Activated CD8-positive, alpha-beta memory T cell treated with anti-CD3 and anti-CD28 coated beads, Interleukin-2, amount 10 ng/mL, durations not matched to agents 7 days and 5 days (primary cell): ENCODE measurements at regions not wholly inside any gene's neighbourhood (a gene's known extent, or its start where the extent isn't known, plus 50 kb on each side); places are given as distances from the start of the nearest gene placed in this dataset.

Experiments
- ATAC-seq: fragments of 150-1000 bp; cut with Tn5 transposase; one replicate; pipeline ENCODE4 v1.10.0; 2021; ENCODE audit warnings: moderate library complexity
- CTCF ChIA-PET: fragments of 350-600 bp; sonication (Branson Sonifier 250); formaldehyde crosslinking; loops from one replicate; lab custom pipeline; 2021; ENCODE audit warnings: antibody characterized with exemption; lab: Charles Lee
- DNase-seq: peaks from one replicate; pipeline ENCODE4 v3.0.0-alpha.2; 2020
- H3K27ac Mint-ChIP-seq: one replicate; pipeline ENCODE4 v1.8.0; 2021; ENCODE audit warnings: mild to moderate bottlenecking, mixed read lengths
- H3K27me3 Mint-ChIP-seq: one replicate; pipeline ENCODE4 v1.8.0; 2021; ENCODE audit warnings: mixed read lengths
- H3K36me3 Mint-ChIP-seq: one replicate; pipeline ENCODE4 v1.8.0; 2021; ENCODE audit warnings: mild to moderate bottlenecking, mixed read lengths
- H3K4me1 Mint-ChIP-seq: one replicate; pipeline ENCODE4 v1.8.0; 2021; ENCODE audit warnings: mixed read lengths
- H3K4me3 Mint-ChIP-seq: one replicate; pipeline ENCODE4 v1.8.0; 2021; ENCODE audit warnings: mild to moderate bottlenecking, moderate library complexity, mixed read lengths
- H3K9me3 Mint-ChIP-seq: one replicate; pipeline ENCODE4 v1.8.0; 2022; ENCODE audit warnings: low read depth, mixed read lengths

DNA sequence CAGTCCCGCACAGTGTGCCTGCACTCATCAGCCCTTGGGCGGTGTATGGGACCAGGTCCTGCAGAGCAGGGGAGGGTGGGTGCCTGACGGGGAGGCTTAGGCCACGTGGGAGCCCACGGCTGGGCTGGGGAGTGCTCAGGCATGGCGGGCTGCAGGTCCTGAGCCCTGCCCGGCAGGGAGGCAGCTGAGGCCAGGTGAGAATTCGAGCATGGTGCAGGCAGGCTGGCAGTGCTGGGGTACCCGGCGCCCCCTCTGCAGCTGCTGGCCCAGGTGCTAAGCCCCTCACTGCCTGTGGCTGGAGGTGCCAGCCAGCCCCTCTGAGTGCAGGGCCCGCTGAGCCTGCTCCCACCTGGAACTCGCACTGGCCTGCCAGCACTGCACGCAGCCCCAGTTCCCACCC is 630.9 kb upstream of the PCDH20 start:
- Mint-ChIP-seq H3K27me3 (no peaks in the 10 kb centered on the region), H3K4me1 (no peaks in the 10 kb centered on the region), H3K36me3 (no peaks in the 10 kb centered on the region), H3K4me3 (no peak overlapping the region), H3K9me3 (peaks cover 12% of the 10 kb centered on the region), H3K27ac (no peak overlapping the region)
- no peak for DNase-seq
- ATAC-seq, result no peak
- CTCF ChIA-PET, result no interaction called here

DNA sequence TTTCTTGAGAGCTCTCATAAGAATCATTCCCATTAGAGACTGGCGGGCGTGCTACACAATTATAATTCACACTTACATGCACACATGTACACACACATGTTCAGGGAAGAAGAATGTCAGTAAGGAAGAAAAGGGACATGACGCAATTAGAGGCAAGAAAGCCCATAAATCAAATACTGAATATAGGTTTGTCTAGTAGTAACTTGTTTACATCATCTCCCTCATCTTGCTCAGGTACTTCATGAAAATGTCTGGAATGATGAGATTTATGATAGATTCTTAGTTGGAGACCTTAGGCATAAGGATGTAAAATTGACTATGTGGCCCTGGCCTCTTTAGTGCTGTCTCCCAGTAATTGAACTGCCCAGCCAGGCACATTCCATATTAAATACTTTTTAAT is 628.0 kb upstream of the PCDH20 start:
- Mint-ChIP-seq H3K36me3 (no peaks in the 10 kb centered on the region), H3K4me3 (no peak overlapping the region), H3K27me3 (no peaks in the 10 kb centered on the region), H3K9me3 (peaks cover 4% of the 10 kb centered on the region), H3K4me1 (no peaks in the 10 kb centered on the region), H3K27ac (no peak overlapping the region)
- ATAC-seq (no peak), DNase-seq (no peak)
- CTCF ChIA-PET, result no interaction called here

DNA sequence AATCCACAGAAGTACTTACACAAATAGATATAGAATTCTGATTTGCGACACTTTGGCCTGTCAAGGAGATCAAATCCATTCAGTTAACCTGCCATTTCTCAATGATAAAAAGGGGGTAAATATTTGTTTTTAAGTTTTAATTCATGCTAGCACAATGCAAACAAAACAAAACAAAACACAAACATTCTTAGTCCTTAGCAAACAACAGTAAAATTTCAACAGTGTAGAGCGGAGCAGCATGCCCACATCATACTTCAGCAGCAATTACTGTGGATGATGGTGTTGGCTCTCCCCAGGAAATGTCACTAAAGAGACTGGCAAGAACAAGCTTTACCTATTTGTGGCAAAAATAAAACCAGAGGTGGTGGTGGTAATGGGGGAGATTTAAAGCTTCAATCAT is 625.2 kb upstream of the PCDH20 start:
- Mint-ChIP-seq H3K36me3 (no peaks in the 10 kb centered on the region), H3K4me1 (peaks cover 2% of the 10 kb centered on the region), H3K4me3 (no peak overlapping the region), H3K27me3 (no peaks in the 10 kb centered on the region), H3K9me3 (peaks cover 4% of the 10 kb centered on the region), H3K27ac (no peak overlapping the region)
- ATAC-seq (no peak), DNase-seq (no peak)
- CTCF ChIA-PET, result no interaction called here

DNA sequence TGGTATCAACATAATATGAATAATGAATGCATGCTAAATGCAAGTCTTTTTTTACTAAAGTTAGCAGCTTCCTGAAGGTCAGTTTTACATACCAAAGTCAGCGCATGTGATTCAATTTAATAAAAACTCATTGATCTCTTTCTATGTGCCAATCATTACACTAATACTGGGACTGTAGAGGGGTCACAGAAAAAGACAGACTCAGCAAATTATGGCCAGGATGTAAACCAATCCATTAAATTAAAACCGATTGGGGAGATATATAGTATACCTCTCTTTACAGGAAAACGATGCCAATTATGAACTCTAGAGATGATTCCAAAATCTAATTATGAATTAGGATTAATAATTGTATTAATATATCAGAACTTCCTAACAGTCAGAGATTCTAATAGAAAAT is 624.4 kb upstream of the PCDH20 start:
- Mint-ChIP-seq H3K36me3 (no peaks in the 10 kb centered on the region), H3K27me3 (no peaks in the 10 kb centered on the region), H3K4me3 (no peak overlapping the region), H3K4me1 (peaks cover 2% of the 10 kb centered on the region), H3K27ac (no peak overlapping the region), H3K9me3 (peaks cover 4% of the 10 kb centered on the region)
- CTCF ChIA-PET, result no interaction called here
- no peak for DNase-seq
- ATAC-seq, result no peak

DNA sequence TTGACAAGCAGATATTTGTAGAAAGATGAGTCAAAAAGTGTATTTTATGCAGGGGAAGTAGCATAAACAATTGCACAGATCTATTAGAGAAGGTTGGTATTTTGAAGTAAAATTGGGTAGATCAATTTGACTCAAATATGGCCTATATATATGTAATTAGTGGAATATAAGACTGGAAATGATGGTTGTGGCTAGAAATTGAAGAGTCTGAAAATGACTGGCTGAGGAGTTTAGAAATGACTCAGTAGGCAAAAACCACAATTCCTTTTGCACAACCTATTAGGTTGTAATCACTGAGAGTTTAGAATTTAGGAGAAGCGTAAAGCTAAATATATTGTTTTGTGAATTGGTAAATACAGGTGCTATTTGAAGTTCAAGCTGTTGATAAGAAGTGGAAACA is 622.6 kb upstream of the PCDH20 start:
- no peak for DNase-seq
- Mint-ChIP-seq H3K4me1 (peaks cover 2% of the 10 kb centered on the region), H3K9me3 (peaks cover 4% of the 10 kb centered on the region), H3K27me3 (no peaks in the 10 kb centered on the region), H3K36me3 (no peaks in the 10 kb centered on the region), H3K4me3 (no peak overlapping the region), H3K27ac (no peak overlapping the region)
- no peak for ATAC-seq
- CTCF ChIA-PET, result no interaction called here

DNA sequence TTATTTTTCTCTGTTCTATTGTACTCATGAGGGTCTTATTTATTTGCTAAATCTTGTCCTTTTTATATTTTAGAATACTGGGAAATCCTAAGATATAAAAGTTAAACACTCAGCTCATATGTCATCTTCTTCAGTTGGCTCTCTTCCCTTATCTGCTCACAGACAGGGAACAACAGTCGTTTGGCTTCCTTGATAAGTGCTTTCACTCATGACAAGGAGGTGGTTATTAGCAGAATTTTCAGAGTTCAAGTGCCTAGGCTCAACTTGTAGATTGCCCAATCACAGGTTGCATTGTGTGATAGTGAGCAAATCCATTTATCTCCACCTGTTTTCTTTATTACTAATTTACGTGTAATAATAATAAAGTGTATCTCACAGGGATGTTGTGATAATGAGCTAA is 620.3 kb upstream of the PCDH20 start:
- Mint-ChIP-seq H3K36me3 (no peaks in the 10 kb centered on the region), H3K4me3 (no peak overlapping the region), H3K4me1 (peaks cover 2% of the 10 kb centered on the region), H3K27ac (no peak overlapping the region), H3K27me3 (no peaks in the 10 kb centered on the region), H3K9me3 (peaks cover 6% of the 10 kb centered on the region)
- DNase-seq (no peak), ATAC-seq (no peak)
- CTCF ChIA-PET, result no interaction called here

DNA sequence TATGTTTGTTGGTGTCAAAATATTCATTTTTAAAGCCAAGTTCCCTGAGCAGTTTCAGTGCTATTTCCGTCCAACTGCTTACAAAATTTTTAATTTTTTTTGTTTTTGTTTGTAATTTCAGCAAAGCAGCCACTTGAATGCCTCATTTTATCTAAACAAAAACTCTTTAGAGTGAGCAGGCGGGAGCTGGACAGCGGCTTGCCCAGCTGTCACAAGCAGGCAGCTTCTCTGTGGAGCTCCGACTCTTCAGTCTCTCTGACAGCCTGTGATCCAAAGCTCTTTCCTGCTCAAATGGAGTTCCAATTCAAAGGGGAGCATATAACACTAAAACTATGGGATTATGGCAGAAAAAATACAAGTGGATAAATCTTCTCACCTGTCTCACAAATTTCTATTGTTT is 618.3 kb upstream of the PCDH20 start:
- Mint-ChIP-seq H3K4me3 (no peak overlapping the region), H3K27ac (no peak overlapping the region), H3K4me1 (peaks cover 2% of the 10 kb centered on the region), H3K9me3 (peaks cover 9% of the 10 kb centered on the region), H3K36me3 (no peaks in the 10 kb centered on the region), H3K27me3 (no peaks in the 10 kb centered on the region)
- ATAC-seq (no peak), DNase-seq (no peak)
- CTCF ChIA-PET, result no interaction called here

DNA sequence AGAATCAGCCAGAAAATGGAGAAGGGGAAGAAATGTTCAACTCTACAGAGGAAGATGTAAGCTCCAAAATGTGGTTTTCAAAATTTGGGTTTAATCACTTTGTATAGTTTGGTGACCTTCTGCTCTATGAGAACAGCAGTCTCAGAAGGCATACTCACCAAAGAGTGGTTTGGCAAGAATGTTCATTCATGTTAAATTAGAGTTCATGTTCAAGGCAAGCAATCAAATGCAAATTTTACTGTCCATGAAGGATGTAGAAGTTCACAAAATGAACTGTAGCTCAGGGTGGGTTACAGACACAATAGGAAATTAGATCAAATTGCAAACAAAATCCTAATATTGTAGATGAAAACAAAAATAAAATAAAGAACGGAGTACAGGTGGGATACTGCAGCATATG is 606.7 kb upstream of the PCDH20 start:
- ATAC-seq (no peak), DNase-seq (no peak)
- CTCF ChIA-PET, result no interaction called here
- H3K9me3 Mint-ChIP-seq, result no peaks in the 10 kb centered on the region
- H3K4me1 Mint-ChIP-seq, result no peaks in the 10 kb centered on the region
- no peaks in the 10 kb centered on the region for H3K36me3 Mint-ChIP-seq
- H3K27ac Mint-ChIP-seq, result no peak overlapping the region
- H3K27me3 Mint-ChIP-seq, result no peaks in the 10 kb centered on the region
- no peak overlapping the region for H3K4me3 Mint-ChIP-seq

DNA sequence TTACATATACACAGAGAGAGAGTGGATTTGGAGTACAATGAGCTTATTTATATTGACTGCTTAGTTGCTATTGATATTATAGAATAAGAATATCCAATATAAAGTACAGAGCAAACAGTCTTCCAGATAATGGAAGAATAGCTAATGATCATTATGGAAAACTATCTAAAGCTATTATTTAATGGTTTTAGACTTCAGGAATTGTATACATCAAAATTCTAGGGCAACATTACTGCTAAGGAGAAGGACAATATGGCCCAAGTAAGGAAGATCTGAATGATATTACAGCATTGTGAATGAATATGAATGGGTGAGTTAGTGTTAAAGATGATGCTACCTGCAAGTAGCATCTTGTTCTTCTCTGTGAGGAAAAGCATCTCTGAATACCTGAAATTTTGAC is 604.2 kb upstream of the PCDH20 start:
- no peak overlapping the region for H3K27ac Mint-ChIP-seq
- no peaks in the 10 kb centered on the region for H3K4me1 Mint-ChIP-seq
- ATAC-seq (no peak), DNase-seq (no peak)
- CTCF ChIA-PET, result no interaction called here
- no peaks in the 10 kb centered on the region for H3K36me3 Mint-ChIP-seq
- H3K27me3 Mint-ChIP-seq, result no peaks in the 10 kb centered on the region
- no peak overlapping the region for H3K4me3 Mint-ChIP-seq
- H3K9me3 Mint-ChIP-seq, result no peaks in the 10 kb centered on the region

DNA sequence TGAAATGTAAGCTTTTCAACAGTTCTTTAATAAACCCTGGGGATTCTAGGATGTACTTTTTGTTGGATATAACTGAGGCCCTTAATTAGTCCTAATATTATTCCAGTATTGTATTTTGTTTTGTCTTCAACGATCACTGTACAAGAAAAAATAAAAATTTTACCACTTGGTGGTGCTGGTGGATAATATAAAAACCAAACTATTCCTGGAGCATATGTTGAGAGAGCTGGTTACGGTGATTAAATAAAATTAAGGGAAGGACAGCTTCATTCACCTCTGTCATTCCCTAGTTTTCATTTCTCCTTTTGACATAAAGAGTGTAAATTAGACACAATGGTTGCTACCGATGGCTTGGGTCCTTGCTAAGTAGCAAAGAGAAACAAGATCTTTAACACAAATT is 598.6 kb upstream of the PCDH20 start:
- H3K9me3 Mint-ChIP-seq, result no peaks in the 10 kb centered on the region
- H3K27ac Mint-ChIP-seq, result no peak overlapping the region
- H3K4me1 Mint-ChIP-seq, result no peaks in the 10 kb centered on the region
- ATAC-seq (no peak), DNase-seq (no peak)
- H3K36me3 Mint-ChIP-seq, result no peaks in the 10 kb centered on the region
- no peaks in the 10 kb centered on the region for H3K27me3 Mint-ChIP-seq
- H3K4me3 Mint-ChIP-seq, result no peak overlapping the region
- CTCF ChIA-PET, result no interaction called here

DNA sequence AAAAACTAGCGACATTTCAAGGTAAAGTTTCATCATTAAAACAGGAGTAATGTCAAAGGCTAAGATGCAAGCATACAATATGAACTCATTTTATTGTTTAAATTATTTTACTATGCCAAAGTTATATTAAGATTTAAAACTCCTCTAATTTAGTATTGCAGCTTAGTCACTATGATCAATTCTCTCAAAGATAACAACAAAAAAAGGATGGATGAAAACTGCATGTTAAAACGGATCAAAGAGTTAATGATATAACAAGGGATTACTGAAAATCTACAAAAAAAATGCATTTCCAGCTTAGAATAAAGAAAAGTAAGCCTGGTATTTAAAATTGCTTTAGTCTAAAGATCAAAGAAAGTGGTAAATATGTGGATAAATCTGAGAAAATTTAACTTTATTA is 587.8 kb upstream of the PCDH20 start:
- no peaks in the 10 kb centered on the region for H3K27me3 Mint-ChIP-seq
- H3K9me3 Mint-ChIP-seq, result peaks cover 2% of the 10 kb centered on the region
- DNase-seq (no peak), ATAC-seq (no peak)
- H3K4me3 Mint-ChIP-seq, result no peak overlapping the region
- CTCF ChIA-PET, result no interaction called here
- H3K36me3 Mint-ChIP-seq, result no peaks in the 10 kb centered on the region
- no peaks in the 10 kb centered on the region for H3K4me1 Mint-ChIP-seq
- H3K27ac Mint-ChIP-seq, result no peak overlapping the region

DNA sequence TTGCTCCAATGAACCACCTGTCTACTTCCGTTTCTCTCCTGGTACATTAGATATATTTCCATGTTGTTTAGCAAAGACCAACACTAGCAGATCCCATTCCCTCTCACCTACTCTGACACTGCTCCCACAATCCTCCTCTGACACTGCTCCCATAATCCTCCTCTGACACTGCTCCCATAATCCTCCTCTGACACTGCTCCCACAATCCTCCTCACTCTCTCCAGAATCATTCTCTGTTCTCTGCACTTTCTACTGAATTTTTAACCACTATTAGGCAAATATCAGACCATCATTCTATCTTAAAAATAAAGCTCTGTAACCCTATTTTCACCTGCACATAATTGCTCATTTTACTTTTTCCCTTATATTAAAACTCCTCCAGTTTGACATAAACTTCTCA is 578.5 kb upstream of the PCDH20 start:
- CTCF ChIA-PET, result no interaction called here
- no peak overlapping the region for H3K27ac Mint-ChIP-seq
- H3K4me3 Mint-ChIP-seq, result no peak overlapping the region
- DNase-seq (no peak), ATAC-seq (no peak)
- H3K36me3 Mint-ChIP-seq, result no peaks in the 10 kb centered on the region
- no peaks in the 10 kb centered on the region for H3K27me3 Mint-ChIP-seq
- H3K9me3 Mint-ChIP-seq, result peaks cover 6% of the 10 kb centered on the region
- H3K4me1 Mint-ChIP-seq, result no peaks in the 10 kb centered on the region

DNA sequence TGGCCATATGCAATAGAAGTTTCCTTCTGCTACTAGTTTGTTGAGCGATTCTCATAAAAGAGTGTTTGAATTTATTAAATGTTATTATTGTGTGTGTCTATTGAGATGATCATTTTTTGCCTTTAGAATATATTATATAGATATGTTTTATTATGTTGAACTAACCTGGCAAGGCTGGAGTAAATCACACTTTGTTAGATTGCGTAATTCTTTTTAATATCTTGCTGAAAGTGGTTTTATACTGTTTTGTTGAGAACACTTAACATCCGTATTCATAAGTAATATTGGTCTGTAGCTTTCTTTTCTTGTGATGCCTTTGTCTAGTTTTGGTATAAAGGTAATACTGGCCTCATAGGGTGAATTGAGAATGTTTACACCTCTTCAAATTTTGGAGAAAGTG is 574.3 kb upstream of the PCDH20 start:
- Mint-ChIP-seq H3K9me3 (no peaks in the 10 kb centered on the region), H3K4me1 (no peaks in the 10 kb centered on the region), H3K27me3 (no peaks in the 10 kb centered on the region), H3K4me3 (no peak overlapping the region), H3K36me3 (no peaks in the 10 kb centered on the region), H3K27ac (no peak overlapping the region)
- DNase-seq (no peak), ATAC-seq (no peak)
- CTCF ChIA-PET, result no interaction called here

DNA sequence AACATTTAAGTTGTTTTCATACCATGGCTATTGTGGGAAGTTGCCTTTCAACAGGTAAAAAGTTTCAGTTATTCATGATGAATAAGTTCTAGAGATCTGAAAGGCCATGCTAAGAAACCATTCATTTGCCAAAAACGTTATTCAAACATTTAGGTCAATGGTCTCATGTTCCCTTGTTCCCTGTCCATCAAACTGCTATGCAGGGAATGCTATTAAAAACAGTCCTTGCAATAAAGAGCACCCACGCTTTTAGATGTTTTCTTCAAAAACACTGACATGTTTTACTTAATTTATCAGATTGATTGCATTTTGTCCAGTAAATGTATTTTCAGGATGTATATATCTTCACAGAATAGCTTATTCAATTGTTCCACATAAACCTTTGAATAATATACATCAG is 573.2 kb upstream of the PCDH20 start:
- Mint-ChIP-seq H3K27me3 (no peaks in the 10 kb centered on the region), H3K4me3 (no peak overlapping the region), H3K27ac (no peak overlapping the region), H3K4me1 (no peaks in the 10 kb centered on the region), H3K9me3 (no peaks in the 10 kb centered on the region), H3K36me3 (no peaks in the 10 kb centered on the region)
- DNase-seq (no peak), ATAC-seq (no peak)
- CTCF ChIA-PET, result no interaction called here

DNA sequence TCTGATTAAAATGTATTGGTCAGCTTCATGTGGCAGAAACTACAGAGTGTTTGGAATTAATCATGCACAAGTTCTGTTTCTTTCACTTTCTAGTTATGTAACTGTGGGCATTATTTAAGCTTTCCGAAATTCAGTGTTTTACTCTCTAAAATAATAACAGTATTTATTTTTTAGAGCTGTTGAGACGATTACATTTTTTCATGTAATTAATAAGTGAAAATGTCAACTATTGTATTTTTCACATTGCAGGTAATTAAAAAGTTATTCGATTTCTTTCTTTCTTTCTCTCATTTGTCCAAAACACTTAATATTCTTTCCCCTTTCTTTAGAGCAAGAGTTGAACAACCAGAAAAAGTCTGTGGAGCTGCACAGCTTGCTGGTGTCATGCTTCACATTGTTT is 559.4 kb upstream of the PCDH20 start:
- Mint-ChIP-seq H3K27ac (no peak overlapping the region), H3K27me3 (no peaks in the 10 kb centered on the region), H3K9me3 (peaks cover 14% of the 10 kb centered on the region), H3K36me3 (no peaks in the 10 kb centered on the region), H3K4me3 (no peak overlapping the region), H3K4me1 (no peaks in the 10 kb centered on the region)
- CTCF ChIA-PET, result no interaction called here
- ATAC-seq (no peak), DNase-seq (no peak)
